ENCODE measurements at regions not wholly inside any gene's neighbourhood (a gene's known extent, or its start where the extent isn't known, plus 50 kb on each side); places are given as distances from the start of the nearest gene placed in this dataset.

- CTCF ChIA-PET = interaction anchor here (0.6 to 1.3 kb wide), 5 partner anchors 8 to 356 kb away, joined by 3 to 7 read pairs (median 3); no protein-coding TSS in a partner anchor
- POLR2A ChIA-PET = no interaction called here
- Histone ChIP-seq H3K4me3 (ENCODE audit: low read depth, low read length) (no peak overlapping the region), H3K36me3 (ENCODE audit: control insufficient read depth in 2 of 2, insufficient read depth in 1 of 2, low read length in 2 of 2) (no peaks in the 10 kb centered on the region), H3K27ac (ENCODE audit: extremely low read depth, low read depth, low read length) (no peak overlapping the region), H3K4me1 (ENCODE audit: control insufficient read depth, insufficient read depth, low read length) (peaks cover 9% of the 10 kb centered on the region), H3K9me3 (ENCODE audit: control insufficient read depth, insufficient read depth, low read depth, low read length) (no peaks in the 10 kb centered on the region)
- TF ChIP-seq GLI4 (tag by site-specific recombination; IDR thresholded peaks at IDR 0.05) (no peak), HOXD13 (CRISPR knock-in tag; IDR thresholded peaks at IDR 0.05; ENCODE audit: borderline replicate concordance) (no peak), SETDB1 (IDR thresholded peaks at IDR 0.05; ENCODE audit: insufficient read length, low read length) (no peak)
Measured at GRCh38 chr4:128384765-128385598, 97.4 kb upstream of the PGRMC2 start.

GRCh38 chr4:128384091-128384520, 96.5 kb upstream of the PGRMC2 start:
- Histone ChIP-seq H3K36me3 (ENCODE audit: control insufficient read depth in 2 of 2, insufficient read depth in 1 of 2, low read length in 2 of 2) (no peaks in the 10 kb centered on the region), H3K9me3 (ENCODE audit: control insufficient read depth, insufficient read depth, low read depth, low read length) (no peaks in the 10 kb centered on the region), H3K4me1 (ENCODE audit: control insufficient read depth, insufficient read depth, low read length) (peaks cover 9% of the 10 kb centered on the region), H3K27ac (ENCODE audit: extremely low read depth, low read depth, low read length) (no peak overlapping the region), H3K4me3 (ENCODE audit: low read depth, low read length) (no peak overlapping the region)
- TF ChIP-seq ZNF354C (tag by site-specific recombination; IDR thresholded peaks at IDR 0.05; ENCODE audit: borderline replicate concordance, low read depth) (no peak), REPIN1 (tag by site-specific recombination; IDR thresholded peaks at IDR 0.05; ENCODE audit: low read depth) (no peak)
- ChIA-PET CTCF (interaction anchor here (0.7 kb wide), 1 partner anchor 15 kb away, joined by 3 read pairs; no protein-coding TSS in a partner anchor), POLR2A (no interaction called here)

- ChIA-PET POLR2A (no interaction called here), CTCF (interaction anchor here (0.5 to 1.5 kb wide), 9 partner anchors 46 to 191 kb away, joined by 3 to 5 read pairs (median 3); no protein-coding TSS in a partner anchor)
- Histone ChIP-seq H3K9me3 (ENCODE audit: control insufficient read depth, insufficient read depth, low read depth, low read length) (no peaks in the 10 kb centered on the region), H3K4me1 (ENCODE audit: control insufficient read depth, insufficient read depth, low read length) (peaks cover 9% of the 10 kb centered on the region), H3K36me3 (ENCODE audit: control insufficient read depth in 2 of 2, insufficient read depth in 1 of 2, low read length in 2 of 2) (no peaks in the 10 kb centered on the region), H3K4me3 (ENCODE audit: low read depth, low read length) (no peak overlapping the region), H3K27ac (ENCODE audit: extremely low read depth, low read depth, low read length) (no peak overlapping the region; the same call in 1 of the 2 replicates)
- no peak for TF ChIP-seq RBAK (tag by site-specific recombination; IDR thresholded peaks at IDR 0.05)
- no peak for TF ChIP-seq ZNF155 (tag by site-specific recombination; IDR thresholded peaks at IDR 0.05)
- TF ChIP-seq TCF7L2 (IDR thresholded peaks at IDR 0.05; ENCODE audit: borderline replicate concordance, low read depth, low read length) = peak; percentile 70; the same call in 1 of the 2 replicates
- no peak for TF ChIP-seq ZNF529 (tag by site-specific recombination; IDR thresholded peaks at IDR 0.05; ENCODE audit: insufficient replicate concordance)
- TF ChIP-seq ZNF48 (tag by site-specific recombination; IDR thresholded peaks at IDR 0.05) = no peak
- TF ChIP-seq ZNF792 (tag by site-specific recombination; IDR thresholded peaks at IDR 0.05) = no peak
- peak; percentile 81 for TF ChIP-seq FEZF1 (tag by site-specific recombination; IDR thresholded peaks at IDR 0.05)
- TF ChIP-seq ZNF561 (tag by site-specific recombination; IDR thresholded peaks at IDR 0.05; ENCODE audit: borderline replicate concordance) = no peak
- no peak for TF ChIP-seq ZNF768 (tag by site-specific recombination; IDR thresholded peaks at IDR 0.05)
- no peak for TF ChIP-seq ZNF114 (tag by site-specific recombination; IDR thresholded peaks at IDR 0.05)
- TF ChIP-seq PRDM6 (tag by site-specific recombination; IDR thresholded peaks at IDR 0.05) = peak; percentile 65
- TF ChIP-seq WT1 (tag by site-specific recombination; IDR thresholded peaks at IDR 0.05) = no peak
- TF ChIP-seq ZNF600 (tag by site-specific recombination; IDR thresholded peaks at IDR 0.05) = no peak
- no peak for TF ChIP-seq ZBTB6 (tag by site-specific recombination; IDR thresholded peaks at IDR 0.05)
- TF ChIP-seq ZNF391 (tag by site-specific recombination; IDR thresholded peaks at IDR 0.05; ENCODE audit: borderline replicate concordance, low read depth) = no peak
- TF ChIP-seq IKZF3 (tag by site-specific recombination; IDR thresholded peaks at IDR 0.05) = 0 out of 2 replicates have a peak, but pooled peaks have one; percentile 8
- no peak for TF ChIP-seq ZNF530 (tag by site-specific recombination; IDR thresholded peaks at IDR 0.05; ENCODE audit: low read depth)
- no peak for TF ChIP-seq ZNF660 (tag by site-specific recombination; IDR thresholded peaks at IDR 0.05)
- peak; percentile 47; the same call in 1 of the 2 replicates for TF ChIP-seq OSR2 (tag by site-specific recombination; IDR thresholded peaks at IDR 0.05)
- TF ChIP-seq ZNF513 (tag by site-specific recombination; IDR thresholded peaks at IDR 0.05) = no peak
- TF ChIP-seq GFI1B (tag by site-specific recombination; IDR thresholded peaks at IDR 0.05) = 0 out of 2 replicates have a peak, but pooled peaks have one; percentile 17
Measured at GRCh38 chr4:128381748-128382559, 94.3 kb upstream of the PGRMC2 start.

Data from HEK293 (cell line).